ENCODE measurements at regions not wholly inside any gene's neighbourhood (a gene's known extent, or its start where the extent isn't known, plus 50 kb on each side); places are given as distances from the start of the nearest gene placed in this dataset.

- ATAC-seq (peak; percentile 75), DNase-seq (ENCODE audit: low spot score) (peak; percentile 53)
- TF ChIP-seq NR3C1 (CRISPR knock-in tag; conservative IDR thresholded peaks at IDR 0.05; ENCODE audit: low read depth) (no peak), CTCF (IDR thresholded peaks at IDR 0.05) (peak; percentile 46; the same call in 1 of the 2 replicates)
- CTCF ChIA-PET = interaction anchor here (1.0 to 1.1 kb wide), 5 partner anchors 9 to 1065 kb away, joined by 3 to 8 read pairs (median 5); no protein-coding TSS in a partner anchor
- H3K27ac Mint-ChIP-seq = no peak overlapping the region
- POLR2A ChIA-PET = no interaction called here
- H3K4me3 Mint-ChIP-seq = no peak overlapping the region
- peaks cover 18% of the 10 kb centered on the region for H3K36me3 Mint-ChIP-seq
- peaks cover 46% of the 10 kb centered on the region for H3K4me1 Mint-ChIP-seq
- peaks cover 18% of the 10 kb centered on the region for H3K9me3 Mint-ChIP-seq
- peaks cover 3% of the 10 kb centered on the region; the same call in 1 of the 2 replicates for H3K27me3 Mint-ChIP-seq (ENCODE audit: low read depth)
Measured at GRCh38 chr2:34738691-34739090, 1139.6 kb upstream of the FAM98A start.

GRCh38 chr2:34737146-34737545 lies 1138.0 kb upstream of the FAM98A start:
- Mint-ChIP-seq H3K9me3 (peaks cover 23% of the 10 kb centered on the region), H3K27me3 (ENCODE audit: low read depth) (peaks cover 3% of the 10 kb centered on the region; the same call in 1 of the 2 replicates), H3K27ac (no peak overlapping the region), H3K36me3 (peaks cover 22% of the 10 kb centered on the region), H3K4me1 (peaks cover 57% of the 10 kb centered on the region), H3K4me3 (no peak overlapping the region)
- no peak for ATAC-seq
- TF ChIP-seq PRRX2 (CRISPR knock-in tag; IDR thresholded peaks at IDR 0.05) (no peak), PREB (CRISPR knock-in tag; IDR thresholded peaks at IDR 0.05; ENCODE audit: borderline replicate concordance) (no peak), STAT6 (CRISPR knock-in tag; conservative IDR thresholded peaks at IDR 0.05; ENCODE audit: low read depth) (no peak), KAT7 (CRISPR knock-in tag; IDR thresholded peaks at IDR 0.05; ENCODE audit: borderline replicate concordance) (no peak), ATF6 (CRISPR knock-in tag; IDR thresholded peaks at IDR 0.05) (no peak), FOXP1 (CRISPR knock-in tag; IDR thresholded peaks at IDR 0.05; ENCODE audit: borderline replicate concordance) (no peak), AR (CRISPR knock-in tag; IDR thresholded peaks at IDR 0.05) (no peak), E2F5 (CRISPR knock-in tag; IDR thresholded peaks at IDR 0.05) (no peak), TCF7 (CRISPR knock-in tag; IDR thresholded peaks at IDR 0.05; ENCODE audit: low read depth) (no peak), SP1 (CRISPR knock-in tag; conservative IDR thresholded peaks at IDR 0.05) (no peak), E2F4 (CRISPR knock-in tag; IDR thresholded peaks at IDR 0.05; ENCODE audit: borderline replicate concordance, low read depth) (no peak), GTF2I (CRISPR knock-in tag; conservative IDR thresholded peaks at IDR 0.05) (no peak), ZNF512 (CRISPR knock-in tag; IDR thresholded peaks at IDR 0.05; ENCODE audit: borderline replicate concordance) (no peak), ZBTB21 (CRISPR knock-in tag; IDR thresholded peaks at IDR 0.05; ENCODE audit: borderline replicate concordance) (no peak)
- ChIA-PET POLR2A (no interaction called here), CTCF (no interaction called here)
- DNase-seq (ENCODE audit: low spot score) = no peak

Measured in WTC11 (cell line).